Transverse colon (tissue), 4 donors: ENCODE measurements at regions not wholly inside any gene's neighbourhood (a gene's known extent, or its start where the extent isn't known, plus 50 kb on each side); places are given as distances from the start of the nearest gene placed in this dataset.

ENCODE experiments used
- DNase-seq: peaks from one replicate; pipeline ENCODE4 v3.0.0-alpha.2; 2019
- H3K27ac ChIP-seq, 4 donors: fragments of 200-600 bp; sonication (generic); 2 replicates each; pipeline ENCODE4 v1.5.1; 2016 to 2018; ENCODE audit warnings: inconsistent platforms in 4 of 4
- H3K27me3 ChIP-seq: fragments of 200-600 bp; sonication (generic); 2 replicates; pipeline ENCODE4 v1.5.1; 2017; ENCODE audit warnings: inconsistent platforms
- H3K36me3 ChIP-seq, 4 donors: fragments of 200-600 bp; sonication (generic); 2 replicates each; pipeline ENCODE4 v1.5.1; 2017 to 2019; ENCODE audit warnings: inconsistent platforms in 4 of 4
- H3K4me1 ChIP-seq, 4 donors: fragments of 200-600 bp; sonication (generic); 2 replicates each; pipeline ENCODE4 v1.5.1; 2017 to 2020; ENCODE audit warnings: inconsistent platforms in 4 of 4
- H3K4me3 ChIP-seq, 4 donors: fragments of 200-600 bp; sonication (generic); 1 replicate in 1 of 4; 2 replicates in 3 of 4; pipeline versions ENCODE4 v1.5.1 to v1.6.1; 2017 to 2019; ENCODE audit warnings: inconsistent platforms in 4 of 4
- H3K9me3 ChIP-seq, 2 donors: fragments of 200-600 bp; sonication (generic); 2 replicates each; pipeline ENCODE4 v1.5.1; 2017 to 2019; ENCODE audit warnings: inconsistent platforms in 2 of 2
- CTCF ChIP-seq, 5 experiments: fragments of 200-600 bp in 3 of 5; fragments of 450-650 bp in 2 of 5; sonication (generic) in 3 of 5; IDR thresholded peaks; 1 replicate in 2 of 5; 2 replicates in 3 of 5; pipeline ENCODE4 v1.5.1; 2016 to 2017; ENCODE audit warnings: antibody characterized with exemption in 5 of 5, inconsistent platforms in 3 of 5, mild to moderate bottlenecking in 2 of 5, moderate library complexity in 1 of 5
- EP300 ChIP-seq: sonication (generic); formaldehyde crosslinking; IDR thresholded peaks from one replicate; pipeline ENCODE4 v1.6.1; 2017; ENCODE audit warnings: antibody characterized with exemption, low read depth
- POLR2A ChIP-seq: fragments of 450-650 bp; IDR thresholded peaks from one replicate; pipeline ENCODE4 v1.6.1; 2016; ENCODE audit warnings: antibody characterized with exemption, mild to moderate bottlenecking, moderate library complexity
- POLR2AphosphoS5 ChIP-seq, 3 donors: sonication (generic); formaldehyde crosslinking; IDR thresholded peaks; one replicate each; pipeline ENCODE4 v1.6.1; 2016; ENCODE audit warnings: antibody characterized with exemption in 3 of 3
- WGBS, 2 donors: methylation state at CpG; one replicate each; pipeline ENCODE4 v1.1.5; 2018; ENCODE audit warnings: low coverage in 1 of 2; 5-methylcytosine and 5-hydroxymethylcytosine counted together
- in situ Hi-C, 4 donors: fragments of 200-750 bp; cut with MboI; loops; one replicate each; pipeline versions ENCODE4 v1.15.0 to v1.15.1; 2017; ENCODE audit warnings: low sequenced_read_pairs in 3 of 4, low pct_ligation_motif_present in 1 of 4, low pct_unique_long_range_greater_than_20kb in 1 of 4
- intact Hi-C: fragments of 100-400 bp; cut with DNase I; formaldehyde crosslinking; loops from one replicate; pipeline ENCODE4 v1.15.1; 2023; ENCODE audit warnings: low total_unique reads

- Histone ChIP-seq H3K27me3 (no peaks in the 10 kb centered on the region), H3K27ac (no peak overlapping the region), H3K4me3 (no peak overlapping the region), H3K9me3 (no peaks in the 10 kb centered on the region), H3K36me3 (no peaks in the 10 kb centered on the region), H3K4me1 (peaks cover 0 to 7% (median 0%) of the 10 kb centered on the region in 4 donors)
- intact Hi-C loops (no loop called here), in situ Hi-C loops (no loop called here)
- DNase-seq, result no peak
- TF ChIP-seq CTCF (IDR thresholded peaks at IDR 0.05) (no peak), POLR2AphosphoS5 (IDR thresholded peaks at IDR 0.05) (no peak), EP300 (no peak), POLR2A (no peak)
- 91 to 98% methylated on average over 7 to 11 of the region's 11 CpGs for WGBS, 2 donors
These were observed 409.1 kb downstream of the FGF9 start for GRCh38 chr13:22079961-22080360.

- in situ Hi-C loops, result no loop called here
- intact Hi-C loops, result no loop called here
- DNase-seq, result no peak
- Histone ChIP-seq H3K27ac (no peak overlapping the region), H3K4me1 (peaks cover 0 to 7% (median 0%) of the 10 kb centered on the region in 4 donors), H3K36me3 (no peaks in the 10 kb centered on the region), H3K4me3 (no peak overlapping the region), H3K27me3 (no peaks in the 10 kb centered on the region), H3K9me3 (no peaks in the 10 kb centered on the region)
- TF ChIP-seq EP300 (no peak), POLR2AphosphoS5 (IDR thresholded peaks at IDR 0.05) (no peak), CTCF (IDR thresholded peaks at IDR 0.05) (no peak), POLR2A (no peak)
- 79 to 96% methylated on average over 2 of the region's 2 CpGs for WGBS, 2 donors
These were observed 410.0 kb downstream of the FGF9 start for GRCh38 chr13:22080832-22081231.

GRCh38 chr13:22081430-22081829 is 410.6 kb downstream of the FGF9 start:
- Histone ChIP-seq H3K4me3 (no peak overlapping the region), H3K27me3 (no peaks in the 10 kb centered on the region), H3K36me3 (no peaks in the 10 kb centered on the region), H3K9me3 (no peaks in the 10 kb centered on the region), H3K4me1 (peaks cover 0 to 7% (median 0%) of the 10 kb centered on the region in 4 donors), H3K27ac (no peak overlapping the region)
- WGBS, 2 donors, result 48 to 56% methylated on average over 4 to 6 of the region's 6 CpGs
- intact Hi-C loops, result no loop called here
- TF ChIP-seq POLR2A (no peak), EP300 (no peak), POLR2AphosphoS5 (IDR thresholded peaks at IDR 0.05) (no peak), CTCF (IDR thresholded peaks at IDR 0.05) (no peak)
- in situ Hi-C loops, result no loop called here
- DNase-seq, result no peak

- H3K27ac ChIP-seq, result no peak overlapping the region
- intact Hi-C loops, result no loop called here
- DNase-seq, result no peak
- no peaks in the 10 kb centered on the region for H3K27me3 ChIP-seq
- in situ Hi-C loops, result no loop called here
- H3K4me1 ChIP-seq, result peaks cover 0 to 7% (median 0%) of the 10 kb centered on the region in 4 donors
- H3K36me3 ChIP-seq, result no peaks in the 10 kb centered on the region
- no peaks in the 10 kb centered on the region for H3K9me3 ChIP-seq
- 34% methylated on average over 2 of the region's 2 CpGs; no CpG with 5 or more reads in 1 of the 2 donors for WGBS, 2 donors
- TF ChIP-seq EP300, result no peak
- TF ChIP-seq CTCF (IDR thresholded peaks at IDR 0.05), result no peak
- no peak for TF ChIP-seq POLR2A
- no peak for TF ChIP-seq POLR2AphosphoS5 (IDR thresholded peaks at IDR 0.05)
- no peak overlapping the region for H3K4me3 ChIP-seq
These were observed 411.2 kb downstream of the FGF9 start for GRCh38 chr13:22082030-22082429.
